ENCODE measurements at regions not wholly inside any gene's neighbourhood (a gene's known extent, or its start where the extent isn't known, plus 50 kb on each side); places are given as distances from the start of the nearest gene placed in this dataset.
"Not testable (repeated sequence)": the region's sequence is repeated elsewhere in the genome, so short reads cannot be mapped to it uniquely, and the experiment has no call there.

DNA sequence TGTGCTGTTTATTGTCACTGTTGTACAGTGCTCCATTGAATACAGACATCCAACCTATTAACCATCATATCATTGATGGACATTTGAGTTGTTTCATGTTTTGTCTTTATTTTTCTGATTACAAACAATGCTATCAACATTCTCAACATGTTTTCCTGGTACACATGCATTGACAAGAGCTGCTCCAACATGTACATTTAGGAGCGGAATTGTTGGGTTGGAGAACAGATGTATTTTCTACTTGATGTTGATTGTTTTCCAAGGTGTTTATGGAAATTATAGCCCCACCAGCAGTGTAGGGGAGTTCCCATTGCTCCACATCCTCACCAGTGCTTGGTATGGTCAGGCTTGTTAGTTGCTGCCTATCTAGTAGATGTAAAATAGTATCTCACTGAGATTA is 204.1 kb upstream of the CLINT1 start:
- DNase-seq (ENCODE audit: low read depth in 2 of 2), result no peak

DNA sequence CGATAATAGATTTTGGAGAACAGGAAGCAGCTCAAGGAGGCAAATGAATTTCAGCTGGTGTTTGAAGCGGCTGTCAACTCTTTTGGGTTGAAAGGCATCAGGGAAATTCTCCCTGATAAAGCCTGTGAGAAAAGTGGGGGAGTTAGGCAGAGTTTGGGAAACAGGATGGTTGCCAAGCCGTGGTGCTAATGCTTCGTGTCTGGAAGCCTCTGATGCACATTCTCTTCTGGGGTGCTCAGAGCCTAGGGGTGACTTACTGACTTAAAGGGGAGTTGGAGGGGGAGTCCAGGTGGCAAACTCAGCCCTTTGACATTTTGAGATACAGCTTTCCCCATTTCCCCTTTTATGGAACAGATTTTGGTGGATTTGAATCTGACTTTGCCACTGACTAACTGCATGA is 202.5 kb upstream of the CLINT1 start:
- DNase-seq (ENCODE audit: low read depth in 2 of 2), result no peak

DNA sequence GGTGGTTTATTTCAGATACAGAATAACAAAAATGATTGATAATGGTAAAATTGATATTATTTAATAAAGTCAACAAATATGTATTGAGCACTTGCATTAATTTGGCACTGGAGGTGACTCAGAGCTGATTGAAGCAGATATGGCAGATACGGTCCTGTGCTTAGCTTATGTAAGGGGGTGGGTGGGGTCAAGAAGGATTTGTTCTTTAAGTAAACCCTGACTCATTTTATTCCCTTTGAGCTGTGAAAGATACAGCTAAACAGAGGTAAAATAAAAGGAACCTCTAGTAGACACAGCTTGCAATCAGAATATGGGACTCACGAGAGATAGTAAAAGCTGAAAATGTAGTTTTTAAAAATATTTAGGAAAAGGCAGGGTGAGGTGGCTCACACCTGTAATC is 201.3 kb upstream of the CLINT1 start:
- DNase-seq (ENCODE audit: low read depth in 2 of 2), result no peak

DNA sequence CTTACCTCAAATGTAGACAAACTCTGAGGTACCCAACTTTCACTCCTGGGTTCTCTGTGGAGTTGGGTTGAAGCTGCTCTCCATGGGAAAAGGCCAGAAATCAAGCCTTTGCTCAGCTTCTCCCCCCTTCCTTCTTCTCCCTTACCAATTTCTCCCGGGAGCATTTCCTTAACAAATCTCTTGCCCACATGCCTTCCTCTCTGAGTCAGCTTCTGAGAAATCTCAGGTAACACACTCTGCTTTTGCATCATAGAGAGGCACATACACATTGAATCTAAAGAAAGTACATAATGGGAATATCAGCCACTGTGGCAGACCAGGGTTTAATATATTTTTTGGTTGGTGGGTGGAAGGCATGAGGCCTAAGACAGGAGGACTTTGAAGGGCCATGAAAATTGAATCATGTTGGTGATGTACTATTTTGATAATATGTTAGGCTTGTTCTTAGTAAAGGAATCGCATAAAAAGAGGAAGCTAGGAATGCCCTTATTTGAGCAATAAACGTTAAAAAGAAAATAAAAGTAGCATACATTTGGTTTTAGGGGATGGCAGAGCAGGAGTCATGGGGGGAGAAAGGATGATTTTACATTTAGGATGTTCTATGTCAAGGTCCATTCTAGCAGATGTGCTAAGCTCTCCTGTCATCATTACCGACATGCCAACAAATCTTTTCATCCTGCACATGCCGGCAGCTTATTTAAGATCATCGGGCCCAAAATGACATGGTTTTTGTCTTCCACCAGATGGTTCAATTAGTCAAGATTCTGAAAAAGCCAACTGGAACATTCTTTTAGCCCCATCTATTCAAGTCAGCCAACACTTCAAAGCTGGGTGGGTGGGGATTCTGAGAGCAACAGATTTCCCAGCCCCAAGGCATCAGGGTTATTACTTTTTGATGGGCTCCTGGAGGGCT is 199.5 kb upstream of the CLINT1 start:
- DNase-seq (ENCODE audit: low read depth in 2 of 2), result no peak

DNA sequence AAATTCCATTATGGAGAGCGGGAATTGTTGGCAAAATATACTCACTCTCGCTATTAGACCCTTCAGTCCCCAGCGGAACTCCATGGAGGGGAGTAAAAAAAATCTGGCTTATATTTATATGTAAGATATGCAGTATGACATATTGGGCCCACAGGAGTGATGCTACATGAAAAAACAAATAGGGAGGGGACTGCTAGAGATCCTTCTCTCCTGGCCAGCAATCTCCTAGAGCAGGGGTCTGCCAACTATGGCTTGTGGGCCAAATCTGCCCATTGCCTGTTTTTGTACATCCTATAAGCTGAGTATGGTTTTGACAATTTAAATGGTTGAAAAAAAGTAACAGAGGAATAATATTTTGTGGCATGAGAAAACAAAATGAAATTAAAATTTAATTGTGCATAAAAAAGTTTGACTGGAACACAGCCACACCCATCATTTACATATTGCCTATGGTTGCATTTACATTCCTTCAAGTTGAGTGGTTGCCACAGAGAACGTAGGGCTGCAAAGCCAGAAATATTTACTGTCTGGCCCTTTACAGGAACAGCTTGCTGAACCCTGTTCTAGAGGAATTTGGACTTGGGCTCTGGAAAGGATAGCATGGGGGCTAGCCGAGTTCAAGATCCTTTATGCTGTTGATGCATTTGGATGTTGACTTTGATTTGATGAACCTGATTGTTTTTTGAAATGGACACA is 197.3 kb upstream of the CLINT1 start:
- peak; percentile 54 to 65 for DNase-seq (ENCODE audit: low read depth in 2 of 2)

DNA sequence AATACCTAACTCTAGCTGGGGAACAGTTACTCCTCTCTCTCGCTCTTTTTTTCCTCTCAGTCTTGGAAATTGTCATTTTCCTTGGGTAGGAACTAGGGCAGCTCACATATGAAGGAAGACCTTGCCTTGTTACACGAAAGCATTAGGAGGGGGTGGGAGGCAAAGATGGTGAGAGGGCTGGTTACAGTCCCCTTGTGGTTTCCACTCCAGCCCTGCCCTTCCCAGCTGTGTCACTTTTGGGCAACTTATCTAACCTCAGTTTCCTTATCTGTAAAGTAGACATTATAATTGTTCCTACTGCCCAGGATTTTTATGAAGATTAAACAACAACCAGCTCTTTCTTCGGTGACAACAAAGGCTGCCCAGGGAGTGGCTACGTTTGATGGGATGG is 196.2 kb upstream of the CLINT1 start:
- DNase-seq (ENCODE audit: low read depth in 2 of 2), result no peak

DNA sequence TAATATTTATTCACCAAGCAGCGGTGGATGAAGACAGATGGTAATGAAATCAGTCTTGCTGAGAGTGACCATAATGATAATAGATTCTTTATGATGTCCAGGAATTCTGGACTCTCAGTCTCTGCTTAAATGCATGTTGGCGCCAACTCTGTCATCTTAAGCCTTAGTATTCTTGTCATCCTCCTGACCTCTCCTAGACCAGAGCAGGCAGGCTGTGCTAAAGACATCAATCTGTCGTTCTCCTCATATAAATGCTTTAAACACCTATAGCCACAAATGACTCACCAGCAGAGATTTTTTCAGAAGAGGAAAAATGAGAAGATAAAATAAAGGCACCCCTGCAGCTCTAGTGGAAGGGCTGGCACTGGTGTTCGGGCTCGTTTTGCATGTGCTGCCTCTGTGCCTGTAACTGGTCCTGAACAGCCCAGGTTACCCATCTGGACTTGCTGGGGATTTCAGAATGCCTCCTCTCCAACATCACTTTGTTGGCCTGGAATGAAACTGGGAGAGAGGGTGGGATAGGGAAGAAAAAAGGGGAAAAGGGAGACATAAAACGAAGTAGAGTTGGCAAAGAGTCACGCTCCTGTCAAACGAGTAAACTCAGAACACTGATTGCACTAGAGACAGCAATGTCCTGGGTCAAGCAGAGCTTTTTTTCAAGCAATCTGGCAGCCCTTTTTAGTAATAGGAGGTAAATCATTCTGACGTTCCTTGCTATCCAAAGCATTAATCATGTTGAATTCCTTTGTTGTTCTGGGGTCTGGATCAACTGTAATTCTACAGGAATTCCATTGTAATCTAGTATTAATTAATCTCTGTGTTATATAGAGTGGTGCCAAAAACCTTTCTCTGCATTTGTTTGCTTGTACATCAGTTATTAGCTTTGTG is 195.5 kb upstream of the CLINT1 start:
- DNase-seq (ENCODE audit: low read depth in 2 of 2), result peak; percentile 64 to 65

DNA sequence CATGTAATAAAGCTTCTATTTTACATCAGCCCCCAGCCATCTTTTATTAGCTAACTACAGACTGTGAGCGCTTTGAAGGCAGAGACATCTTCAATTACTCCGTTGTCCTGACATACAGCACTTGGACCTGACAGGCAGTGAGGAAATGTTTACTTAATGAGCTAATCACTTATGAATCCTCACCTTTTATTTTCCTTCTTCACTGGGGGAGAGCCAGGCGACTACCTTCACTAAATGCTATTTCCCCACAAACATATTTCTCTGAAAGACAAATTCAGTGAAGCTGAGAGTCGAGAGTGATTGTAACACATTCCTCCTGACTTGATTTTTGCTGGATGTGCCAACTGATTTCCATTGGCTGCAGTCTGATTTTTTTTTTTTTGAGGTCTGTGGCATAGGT is 192.1 kb upstream of the CLINT1 start:
- no peak for DNase-seq (ENCODE audit: low read depth in 2 of 2)

DNA sequence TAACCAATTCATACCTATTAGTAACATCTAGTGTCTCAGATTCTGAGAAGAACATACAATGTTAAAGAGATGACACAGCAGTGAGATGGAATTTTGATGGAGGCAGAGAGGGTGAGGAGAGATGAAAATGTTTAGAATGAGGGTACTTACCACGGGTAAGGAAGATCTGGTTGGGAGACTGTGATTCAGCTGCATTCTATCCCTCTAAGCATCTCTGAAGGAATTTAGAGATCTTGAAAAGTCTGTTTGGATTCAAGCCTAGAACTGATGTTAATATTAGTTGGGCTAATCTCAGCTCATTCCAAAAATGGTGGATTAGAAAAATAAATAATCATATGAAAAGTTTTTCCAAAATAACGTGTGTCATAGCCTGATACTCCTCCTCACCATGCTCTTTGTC is 191.5 kb upstream of the CLINT1 start:
- peak; percentile 78 to 80 for DNase-seq (ENCODE audit: low read depth in 2 of 2)

DNA sequence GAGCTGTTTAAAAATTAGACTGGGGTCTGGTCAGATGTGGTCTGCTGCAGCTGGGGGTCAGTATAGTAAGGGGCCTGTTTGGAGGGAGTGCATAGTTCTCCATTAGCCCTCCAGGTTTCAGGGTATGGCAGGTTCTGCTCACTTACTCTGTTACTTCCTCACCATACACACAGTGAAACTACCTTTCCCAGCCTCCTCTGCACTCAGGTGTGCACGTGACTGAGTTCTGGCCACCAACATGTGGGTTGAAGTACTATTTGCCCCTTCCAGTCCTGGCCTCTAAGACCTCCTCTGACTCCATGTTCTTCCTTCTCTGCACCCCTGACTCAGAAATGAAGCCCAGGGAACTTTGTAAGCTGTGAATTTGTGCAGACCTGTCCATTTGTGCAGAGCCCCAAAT is 190.5 kb upstream of the CLINT1 start:
- no peak for DNase-seq (ENCODE audit: low read depth in 2 of 2)

DNA sequence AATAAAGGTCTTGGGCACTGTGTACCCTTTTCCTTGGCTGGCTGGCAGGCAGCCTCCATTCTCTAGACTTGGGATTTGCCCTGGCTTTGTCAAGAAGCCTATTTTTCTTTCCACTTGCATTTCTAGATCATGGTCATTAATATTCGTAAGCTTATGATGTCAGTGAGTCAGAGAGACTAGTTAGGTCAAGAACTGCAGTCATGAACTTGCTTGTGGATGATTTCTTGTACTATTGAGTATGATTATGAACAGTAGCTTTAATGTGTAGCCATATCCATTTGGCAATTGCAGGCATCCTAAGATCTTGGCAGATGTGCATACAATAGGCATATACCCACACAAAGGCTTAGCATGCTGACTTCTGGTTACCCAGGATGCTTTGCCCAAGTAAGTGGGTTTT is 186.8 kb upstream of the CLINT1 start:
- DNase-seq (ENCODE audit: low read depth in 2 of 2), result no peak

DNA sequence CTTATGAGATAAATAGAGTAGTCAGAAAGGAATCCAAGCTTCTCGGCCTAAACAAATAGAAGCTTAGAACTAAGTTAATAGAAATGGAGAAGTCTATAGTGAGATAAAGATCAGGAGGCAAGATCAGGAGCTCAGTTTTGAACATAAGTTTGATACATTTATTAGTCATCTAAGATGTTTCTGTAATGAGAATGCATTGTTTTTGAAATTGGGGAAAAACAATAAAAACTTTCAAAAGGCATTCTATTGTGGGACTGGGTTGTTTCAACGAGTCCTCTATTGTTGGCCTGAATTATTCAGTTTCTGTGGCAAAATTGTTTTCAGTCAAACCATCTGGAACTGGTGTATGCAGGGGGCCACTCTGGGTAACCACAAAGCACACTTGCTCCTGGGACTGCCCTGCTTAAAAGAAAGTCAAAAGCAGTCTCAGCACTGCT is 181.0 kb upstream of the CLINT1 start:
- DNase-seq (ENCODE audit: low read depth in 2 of 2), result no peak

DNA sequence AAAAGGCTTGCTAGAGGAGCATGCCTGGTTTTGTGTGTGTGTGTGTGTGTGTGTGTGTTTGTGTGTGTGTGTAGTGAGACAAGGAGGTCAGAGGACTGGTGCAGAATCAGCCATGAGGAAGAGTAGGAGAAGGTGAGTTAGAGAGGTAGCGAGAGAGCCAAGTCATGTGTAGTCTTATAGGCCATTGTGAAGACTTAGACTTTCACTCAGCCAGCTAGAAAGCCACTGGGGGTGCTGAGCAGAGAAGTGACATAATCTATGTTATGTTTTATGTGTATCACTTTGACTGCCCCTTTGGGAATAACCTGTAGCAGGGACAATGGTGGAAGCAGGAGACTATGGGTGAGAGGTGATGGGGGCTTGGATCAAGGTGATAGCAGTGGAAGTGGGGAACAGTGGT is 180.5 kb upstream of the CLINT1 start:
- DNase-seq (ENCODE audit: low read depth in 2 of 2), result no peak

DNA sequence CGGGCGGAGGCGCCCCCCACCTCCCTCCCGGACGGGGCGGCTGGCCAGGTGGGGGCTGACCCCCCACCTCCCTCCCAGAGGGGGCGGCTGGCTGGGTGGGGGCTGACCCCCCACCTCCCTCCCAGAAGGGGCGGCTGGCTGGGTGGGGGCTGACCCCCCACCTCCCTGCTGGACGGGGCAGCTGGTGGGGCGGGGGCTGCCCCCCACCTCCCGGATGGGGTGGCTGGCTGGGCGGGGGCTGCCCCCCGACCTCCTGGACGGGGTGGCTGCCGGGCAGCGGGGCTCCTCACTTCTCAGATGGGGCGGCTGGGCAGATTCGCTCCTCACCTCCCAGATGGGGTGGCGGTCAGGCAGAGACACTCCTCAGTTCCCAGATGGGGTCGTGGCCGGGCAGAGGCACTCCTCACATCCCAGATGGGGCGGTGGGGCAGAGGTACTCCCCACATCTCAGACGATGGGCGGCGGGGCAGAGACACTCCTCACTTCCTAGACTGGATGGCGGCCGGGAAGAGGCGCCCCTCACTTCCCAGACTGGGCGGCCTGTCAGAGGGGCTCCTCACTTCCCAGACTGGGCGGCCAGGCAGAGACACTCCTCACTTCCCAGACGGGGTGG is 178.1 kb upstream of the CLINT1 start:
- DNase-seq (ENCODE audit: low read depth in 2 of 2), result not testable (repeated sequence)

DNA sequence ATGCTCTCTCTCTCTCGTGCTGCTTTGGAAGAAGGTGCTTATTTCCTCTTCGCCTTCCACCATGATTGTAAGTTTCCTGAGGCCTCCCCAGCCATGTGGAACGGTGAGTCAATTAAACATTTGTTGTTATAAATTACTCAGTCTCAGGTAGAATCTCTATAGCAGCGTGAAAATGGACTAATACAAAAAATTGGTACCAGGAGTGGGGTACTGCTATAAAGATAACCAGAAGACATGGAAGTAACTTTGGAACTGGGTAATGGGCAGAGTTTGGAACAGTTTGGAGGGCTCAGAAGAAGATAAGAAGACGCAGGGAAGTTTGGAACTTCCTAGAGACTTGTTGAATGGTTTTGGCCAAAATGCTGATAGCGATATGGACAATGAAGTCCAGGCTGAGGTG is 175.6 kb upstream of the CLINT1 start:
- not testable (repeated sequence) for DNase-seq (ENCODE audit: low read depth in 2 of 2)

DNA sequence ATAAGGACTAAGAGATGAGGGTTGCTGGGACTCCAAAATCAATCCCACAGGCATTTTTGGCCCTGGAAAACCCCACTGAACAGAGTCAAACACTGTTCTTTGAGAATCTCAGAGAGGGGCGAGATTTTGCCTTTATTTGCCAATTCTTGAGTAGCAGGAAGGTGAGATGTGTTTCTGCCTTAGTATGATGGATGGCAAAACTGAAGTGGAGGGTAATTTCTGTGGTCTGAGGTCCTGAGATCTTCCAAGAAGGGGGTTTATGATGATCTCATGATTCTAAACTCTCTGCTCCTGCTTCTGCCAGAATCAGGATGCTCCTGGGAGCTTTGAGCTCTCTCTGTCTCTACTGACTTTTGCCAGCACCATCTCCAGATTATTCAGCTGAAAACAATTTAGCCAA is 174.8 kb upstream of the CLINT1 start:
- no peak for DNase-seq (ENCODE audit: low read depth in 2 of 2)

DNA sequence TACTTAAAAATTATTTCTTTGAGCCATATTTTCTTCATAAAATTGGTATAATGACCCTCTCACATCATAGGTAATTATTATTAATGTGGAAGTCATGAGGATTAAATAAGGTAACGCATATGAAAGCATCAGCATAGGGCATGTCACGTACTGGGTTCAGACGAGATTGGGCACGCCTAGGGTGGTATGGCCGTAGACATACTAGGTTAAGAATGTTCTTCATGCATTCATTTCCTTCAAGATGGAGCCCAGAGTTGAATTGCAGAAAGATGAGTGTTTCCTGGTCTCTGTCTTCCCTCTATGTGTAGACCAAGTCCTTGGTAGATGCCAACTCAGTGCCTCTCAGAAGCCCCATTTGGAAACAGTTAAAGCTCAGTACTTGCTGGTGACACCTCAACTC is 174.1 kb upstream of the CLINT1 start:
- no peak for DNase-seq (ENCODE audit: low read depth in 2 of 2)

DNA sequence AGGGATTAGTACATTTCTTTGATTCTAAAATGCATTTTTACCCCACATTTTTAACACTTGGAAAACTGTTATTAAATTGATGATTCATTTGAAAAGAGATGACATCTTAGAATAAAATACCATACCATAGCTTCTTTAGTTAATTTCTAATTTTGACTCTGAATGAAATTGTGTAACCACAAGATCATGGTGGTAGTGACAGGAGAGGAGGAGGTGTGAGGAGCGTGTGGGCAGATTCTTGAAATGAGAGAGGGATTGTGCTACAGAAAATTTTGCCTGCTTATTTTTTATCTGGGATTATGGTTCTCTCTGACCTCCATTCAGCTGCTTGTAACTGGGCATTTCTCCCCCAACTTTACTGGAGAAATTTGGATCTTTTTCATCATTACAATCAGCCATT is 173.3 kb upstream of the CLINT1 start:
- DNase-seq (ENCODE audit: low read depth in 2 of 2), result no peak

DNA sequence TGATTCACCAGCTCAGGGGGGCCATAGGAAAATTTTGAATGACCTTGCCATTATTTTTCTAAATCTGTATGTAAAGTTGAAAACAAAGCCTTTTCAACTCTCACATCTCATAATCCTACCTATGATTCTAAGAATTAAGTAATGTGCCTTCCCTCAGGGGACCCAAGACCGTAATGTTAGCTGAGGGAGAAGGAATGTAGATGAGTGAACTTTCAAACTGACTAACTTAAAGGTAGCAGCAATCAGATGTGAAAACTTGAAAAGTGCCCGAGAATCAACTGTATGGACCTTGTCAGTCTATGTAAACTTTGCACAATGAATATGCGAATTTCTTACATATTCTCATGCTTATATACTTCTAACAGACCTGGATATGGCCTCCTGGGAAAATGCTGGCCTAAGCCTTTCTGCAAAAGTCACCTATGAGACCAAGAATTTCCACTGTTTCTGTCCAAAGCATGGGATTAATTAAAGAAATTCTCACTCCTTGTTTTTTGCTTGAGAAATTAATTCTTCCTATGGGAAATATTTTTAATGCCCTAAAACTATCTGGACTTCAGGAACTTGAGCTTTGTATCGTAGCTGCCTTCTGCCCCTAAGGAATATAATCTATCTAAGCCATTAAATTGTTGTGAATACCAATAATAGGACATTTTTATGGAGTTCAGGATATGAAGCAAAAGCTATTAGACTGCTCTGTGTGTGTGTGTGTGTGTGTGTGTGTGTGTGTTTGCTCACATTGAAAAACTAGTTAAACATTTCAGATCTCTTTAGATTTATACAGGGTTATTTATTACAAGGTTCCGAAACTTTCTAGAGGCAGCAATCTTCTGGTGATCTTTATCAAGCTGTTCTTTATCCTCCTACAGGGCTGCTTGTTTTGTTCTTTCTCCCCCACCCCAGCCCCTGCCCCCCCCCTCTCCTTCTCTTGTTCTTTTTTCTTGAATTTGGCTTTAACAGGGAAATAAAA is 169.1 kb upstream of the CLINT1 start:
- DNase-seq (ENCODE audit: low read depth in 2 of 2), result no peak

DNA sequence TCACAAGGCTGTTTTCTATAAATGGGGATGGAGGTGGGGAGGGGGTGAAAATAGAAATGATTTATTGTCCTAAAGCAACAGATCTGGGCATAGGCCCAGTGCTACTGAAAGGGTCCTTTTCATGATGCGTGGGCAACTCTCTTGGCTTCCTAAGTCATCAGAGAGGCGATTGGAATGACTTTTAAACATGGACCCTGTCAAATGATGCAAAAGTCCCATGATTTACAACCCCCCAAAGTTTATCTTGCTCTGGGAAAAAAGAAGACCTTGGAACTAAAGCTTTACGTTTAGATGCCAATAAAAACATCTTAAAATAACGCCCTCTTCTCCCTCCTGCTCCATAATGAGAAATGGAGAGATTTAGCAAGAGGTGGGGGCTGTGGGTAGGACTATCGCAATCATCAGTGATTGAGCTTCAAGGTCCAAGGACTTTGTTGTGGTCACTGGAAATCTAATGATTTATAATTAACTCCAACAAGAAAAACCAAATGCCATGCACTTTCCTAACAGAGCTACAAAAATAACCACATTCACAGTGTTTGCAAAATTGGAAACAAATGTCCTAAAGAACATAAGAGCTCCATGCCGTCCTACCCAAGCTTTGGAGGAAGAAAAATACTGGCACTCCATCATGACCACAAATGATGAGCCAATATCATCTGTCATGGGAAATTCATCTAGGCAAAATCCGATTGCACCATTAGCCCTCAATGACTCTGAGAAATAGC is 167.5 kb upstream of the CLINT1 start:
- peak; percentile 98 to 99 for DNase-seq (ENCODE audit: low read depth in 2 of 2)

Data from fibroblast of skin of left quadriceps (primary cell).